RPMI7951 (cell line): ENCODE measurements at regions not wholly inside any gene's neighbourhood (a gene's known extent, or its start where the extent isn't known, plus 50 kb on each side); places are given as distances from the start of the nearest gene placed in this dataset.

Experiments
- DNase-seq: peaks from one replicate; pipeline ENCODE4 v3.0.0-alpha.2; 2012; ENCODE audit warnings: low read depth

- peak; percentile 7 for DNase-seq
Measured at GRCh38 chr10:28250782-28251181, 52.1 kb downstream of the MPP7 start.

DNA sequence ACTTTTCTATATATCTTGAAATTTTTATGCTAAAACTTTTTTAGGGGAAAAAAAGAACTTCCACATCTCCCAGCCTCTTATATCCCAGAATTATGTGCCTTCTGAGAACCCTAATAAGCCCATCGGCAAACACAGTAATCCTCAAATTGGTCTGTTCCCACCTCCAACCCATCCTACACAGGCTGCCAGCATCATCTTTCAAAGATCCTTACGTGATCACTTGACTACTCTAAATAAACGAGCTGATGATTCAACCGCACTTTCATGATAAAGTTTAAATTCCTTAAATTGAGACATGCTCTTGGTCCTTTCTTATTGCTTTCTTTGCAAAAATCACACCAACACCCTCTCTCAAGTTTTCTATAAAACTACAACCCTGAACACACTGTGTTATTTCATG lies 52.5 kb downstream of the MPP7 start:
- DNase-seq = no peak

DNA sequence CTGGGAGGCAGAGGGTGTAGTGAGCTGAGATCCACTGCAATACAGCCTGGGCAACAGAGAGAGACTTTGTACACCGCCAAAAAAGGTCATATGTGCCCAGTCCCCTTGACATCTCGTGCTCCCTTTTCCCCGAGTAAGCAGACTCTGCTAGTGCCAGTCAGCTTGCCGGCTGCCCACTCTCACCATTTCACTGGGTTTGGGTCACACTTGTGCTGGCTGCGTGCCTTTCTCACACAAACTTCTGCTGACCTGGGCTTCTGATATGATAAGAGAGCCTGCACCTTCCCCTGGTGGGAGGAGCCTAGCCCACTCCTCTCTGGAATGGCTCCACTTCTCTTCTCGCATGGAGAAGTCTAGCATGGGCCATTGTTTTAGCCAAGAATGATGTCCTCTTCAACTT lies 53.4 kb downstream of the MPP7 start:
- DNase-seq = no peak

GRCh38 chr10:28248092-28248491 lies 54.8 kb downstream of the MPP7 start:
- no peak for DNase-seq

- no peak for DNase-seq
Measured at GRCh38 chr10:28246023-28246422, 56.8 kb downstream of the MPP7 start.

GRCh38 chr10:28243923-28244322 lies 58.9 kb downstream of the MPP7 start:
- no peak for DNase-seq

DNA sequence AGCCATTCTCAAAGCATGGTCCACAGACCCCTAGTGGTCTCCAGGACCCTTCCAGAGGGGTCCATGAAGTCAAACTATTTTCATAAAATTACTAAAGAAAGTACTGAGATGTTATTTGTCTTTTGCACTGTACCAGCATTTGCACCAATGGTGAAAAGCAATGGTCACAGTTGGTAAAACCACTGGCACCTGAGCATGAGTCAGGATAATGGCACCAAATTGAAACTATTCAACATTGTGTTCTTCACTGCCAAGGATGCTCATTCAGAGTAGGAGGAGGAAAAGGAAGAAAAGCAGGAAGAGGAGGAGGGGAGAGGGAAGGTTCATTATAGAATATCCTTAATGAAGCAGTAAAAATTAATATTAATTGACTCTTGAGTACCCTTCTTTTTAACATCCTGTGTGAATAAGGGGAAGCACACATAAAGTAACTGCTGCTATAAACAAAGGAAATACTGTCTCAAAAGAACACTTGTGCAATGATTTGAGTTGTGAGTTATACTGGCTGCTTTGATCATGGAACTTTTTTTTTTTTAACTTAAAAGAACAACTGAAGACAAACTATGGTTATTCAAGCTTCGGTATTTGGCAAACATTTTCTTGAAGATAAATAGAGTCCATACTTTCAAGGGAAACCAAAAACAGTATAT lies 60.2 kb downstream of the MPP7 start:
- DNase-seq = no peak

- DNase-seq = peak; percentile 39
Measured at GRCh38 chr10:28241741-28242399, 61.0 kb downstream of the MPP7 start.

DNA sequence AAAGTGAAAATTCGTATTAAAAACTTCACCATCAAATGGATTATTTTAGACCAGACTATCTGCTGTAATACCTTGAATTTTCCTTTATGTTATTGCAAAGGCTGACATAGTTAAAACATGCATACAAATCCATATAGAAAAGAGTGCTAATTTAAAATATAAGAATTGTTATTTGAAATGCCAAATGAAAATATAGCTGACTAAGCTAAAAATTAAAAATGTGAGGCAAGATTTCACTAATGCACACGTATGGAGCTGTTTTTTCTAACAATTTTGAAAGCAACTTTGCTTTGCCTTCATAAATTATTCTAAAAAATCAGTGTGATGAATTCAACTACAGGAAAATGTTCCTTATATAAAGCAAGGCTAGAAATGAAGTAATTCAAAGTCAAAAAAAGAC lies 62.5 kb downstream of the MPP7 start:
- no peak for DNase-seq

GRCh38 chr10:28236591-28236990 lies 66.3 kb downstream of the MPP7 start:
- DNase-seq = no peak

DNA sequence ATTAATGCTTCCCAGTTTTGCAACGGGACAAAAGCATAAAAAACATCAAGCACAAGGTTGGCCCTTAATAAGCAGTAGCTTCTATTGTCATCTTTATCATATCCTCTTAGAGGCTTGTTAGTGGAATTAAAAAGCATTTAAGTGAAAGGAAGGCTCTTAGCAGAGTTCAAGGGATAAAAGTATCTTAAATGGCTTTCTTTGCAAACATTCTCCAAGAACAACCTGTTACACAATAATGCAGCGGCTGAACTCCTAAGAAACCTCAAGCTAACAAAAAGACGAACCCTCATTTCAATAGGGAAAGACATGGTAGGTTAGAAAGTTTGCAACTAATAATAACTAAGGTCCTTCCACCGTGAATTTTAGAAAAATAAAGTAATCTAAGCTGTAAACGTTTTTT lies 82.1 kb downstream of the MPP7 start:
- no peak for DNase-seq

DNA sequence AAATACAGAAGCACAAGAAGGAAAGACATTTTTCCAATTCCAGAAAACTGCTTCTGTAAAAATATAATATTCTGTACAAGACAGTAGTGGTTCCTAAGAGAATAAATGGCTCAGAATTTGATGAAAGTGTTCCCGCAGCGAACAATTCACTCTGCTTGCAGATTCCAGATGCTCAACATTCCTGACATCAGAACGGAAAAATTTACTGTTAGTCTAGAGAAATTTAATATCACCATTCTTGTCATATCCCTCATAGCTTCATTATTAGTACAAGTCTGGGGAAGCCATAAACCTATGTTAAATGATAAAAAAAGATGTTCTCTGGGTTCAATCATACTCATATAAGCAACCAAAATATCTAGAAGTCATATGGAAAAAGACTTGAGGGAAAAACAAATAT lies 83.6 kb downstream of the MPP7 start:
- DNase-seq = no peak

DNA sequence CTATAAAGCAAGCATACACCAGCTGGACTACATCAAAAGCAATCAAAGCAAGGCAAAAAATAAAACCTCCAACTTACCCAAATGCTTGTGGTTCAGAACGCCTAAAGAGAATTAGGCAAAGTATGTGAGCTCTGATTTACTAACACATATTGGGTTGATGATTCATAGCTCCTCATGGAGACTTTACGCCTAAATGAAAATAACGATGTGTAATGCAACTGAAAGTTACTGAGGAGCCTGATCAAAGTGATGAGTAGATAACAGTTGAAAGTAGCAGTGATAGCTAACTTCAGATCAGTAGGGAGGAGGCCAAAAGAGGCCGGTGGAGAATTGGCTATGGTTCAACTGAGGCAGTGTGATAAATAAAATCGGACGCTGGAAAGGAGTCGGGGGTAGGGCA lies 85.0 kb downstream of the MPP7 start:
- DNase-seq = peak; percentile 72

- no peak for DNase-seq
Measured at GRCh38 chr10:28215930-28216329, 86.9 kb downstream of the MPP7 start.

DNA sequence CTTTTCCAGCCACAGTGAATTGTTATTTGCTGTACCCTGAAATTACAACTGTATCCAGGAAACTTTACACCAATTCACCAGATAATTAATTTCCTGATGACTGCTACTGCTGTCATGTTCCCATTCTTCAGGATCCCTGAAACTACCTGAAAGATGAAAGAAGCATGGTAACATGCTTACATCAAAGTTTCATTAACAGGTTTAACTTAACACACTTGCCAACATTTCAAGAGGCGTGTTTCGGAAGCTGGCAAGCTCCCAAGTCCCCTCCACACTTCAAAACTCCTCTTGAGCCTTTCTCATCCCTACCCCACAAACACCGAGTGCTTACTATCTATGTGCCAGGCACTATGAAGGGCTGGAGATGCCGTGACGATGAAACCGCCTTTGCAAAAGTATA lies 88.6 kb downstream of the MPP7 start:
- DNase-seq = no peak

GRCh38 chr10:28211759-28212158 lies 91.1 kb downstream of the MPP7 start:
- no peak for DNase-seq

DNA sequence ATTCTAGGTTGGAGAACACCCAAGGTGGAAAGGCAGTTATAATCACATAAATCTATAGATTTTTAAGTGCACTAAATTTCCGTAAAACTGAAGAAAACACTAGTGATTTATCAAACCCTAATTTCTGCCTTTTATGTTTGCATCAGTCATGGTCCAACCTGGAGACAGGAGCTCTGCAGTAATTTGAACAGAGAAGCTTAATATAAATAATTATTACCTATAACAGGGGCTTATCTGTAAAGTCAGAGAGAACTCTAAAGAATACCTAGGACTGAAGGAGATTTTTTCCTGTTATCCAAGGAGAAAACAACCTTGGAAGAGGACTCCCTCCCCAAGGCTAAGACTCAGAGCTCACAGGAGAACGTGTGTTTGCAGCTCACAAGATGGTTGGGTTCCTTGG lies 95.1 kb downstream of the MPP7 start:
- no peak for DNase-seq

DNA sequence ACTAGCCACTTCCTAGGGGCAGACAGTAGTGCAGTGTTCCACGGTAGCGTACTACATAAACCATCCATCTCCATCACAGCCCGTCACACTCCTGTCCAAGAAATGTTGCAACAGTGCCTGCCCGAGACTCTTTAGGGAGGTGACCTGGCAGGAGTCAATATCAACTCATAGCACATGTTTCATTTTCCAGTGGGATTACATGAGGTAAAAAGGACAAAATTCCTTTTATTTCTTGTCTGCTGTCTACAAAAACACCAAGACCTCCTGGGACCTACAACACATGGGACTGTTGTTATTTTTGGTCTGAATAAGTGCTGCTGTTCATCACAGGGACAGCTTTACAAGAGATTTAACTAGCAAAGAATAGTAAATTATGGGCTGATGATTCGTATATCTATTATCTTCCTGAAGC lies 99.9 kb downstream of the MPP7 start:
- DNase-seq = no peak

DNA sequence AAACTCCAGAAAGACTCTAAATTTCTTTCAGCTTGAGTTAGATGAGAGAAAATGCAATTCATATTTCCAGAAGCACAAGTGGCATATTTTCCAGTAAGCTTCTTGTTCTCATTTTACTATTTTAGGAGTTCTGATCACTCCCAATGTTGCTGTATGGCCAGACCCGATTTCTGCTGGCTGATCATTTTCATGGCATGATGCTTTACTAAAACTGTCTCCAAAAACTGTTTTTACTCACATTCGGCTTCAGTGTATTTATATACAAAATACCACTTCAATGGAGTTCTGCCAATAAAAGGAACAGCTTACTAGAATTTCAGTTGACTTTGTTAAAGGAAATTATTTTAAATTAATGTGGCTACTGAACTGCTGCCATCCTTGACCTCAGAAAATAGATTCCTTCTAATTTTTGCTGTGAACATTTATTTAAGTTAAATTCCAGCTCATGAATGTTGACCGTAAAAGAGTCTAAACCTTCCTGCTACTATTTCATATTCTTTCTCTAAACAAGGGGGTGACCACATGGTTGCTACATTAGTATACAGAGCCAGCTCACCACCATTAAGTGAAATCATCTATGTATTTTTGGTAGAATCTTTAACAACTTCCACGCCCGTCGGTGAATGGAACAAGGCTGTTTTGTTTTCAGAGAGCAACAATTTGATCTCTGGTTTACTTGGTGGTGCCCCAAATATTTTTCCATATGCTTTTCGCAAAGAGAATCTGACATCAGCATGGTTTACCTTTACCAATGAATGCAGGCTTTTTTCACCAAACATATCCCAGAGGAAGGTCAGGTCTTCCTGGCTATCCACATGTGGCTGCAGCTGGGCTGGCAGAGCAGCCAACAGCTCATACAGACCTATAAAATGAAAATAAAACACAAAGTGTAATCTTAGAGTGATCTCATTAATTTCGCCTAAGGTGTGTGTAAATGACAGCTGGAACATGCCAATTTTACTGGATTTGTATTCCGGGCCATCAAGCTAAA lies 101.2 kb downstream of the MPP7 start:
- DNase-seq = no peak

GRCh38 chr10:28200775-28201174 lies 102.1 kb downstream of the MPP7 start:
- DNase-seq = no peak

DNA sequence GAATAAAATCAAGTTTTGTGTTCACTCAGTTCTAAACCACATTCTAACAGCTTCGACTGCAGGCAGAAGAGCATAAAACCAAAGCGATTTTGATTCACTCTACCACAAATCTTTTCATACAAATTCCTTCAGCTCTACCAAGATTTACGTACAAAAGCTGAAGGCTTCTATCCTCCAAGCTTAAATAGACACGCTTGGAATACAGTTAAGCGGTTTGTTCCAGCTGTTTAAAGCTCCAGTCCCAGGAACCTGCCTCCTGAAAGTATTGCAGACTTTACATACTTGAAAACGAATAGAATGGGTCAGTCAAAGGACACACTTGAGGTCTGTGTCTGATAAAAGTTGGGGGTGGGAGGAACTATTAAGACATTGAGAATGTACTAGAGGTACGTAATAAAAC lies 102.9 kb downstream of the MPP7 start:
- DNase-seq = no peak

- no peak for DNase-seq
Measured at GRCh38 chr10:28190196-28190595, 112.7 kb downstream of the MPP7 start.

GRCh38 chr10:28188526-28188925 lies 114.3 kb downstream of the MPP7 start:
- DNase-seq = no peak
